ENCODE measurements at regions not wholly inside any gene's neighbourhood (a gene's known extent, or its start where the extent isn't known, plus 50 kb on each side); places are given as distances from the start of the nearest gene placed in this dataset.

- Histone ChIP-seq H2AFZ (ENCODE audit: low read depth, low read length) (no peak overlapping the region), H3K4me1 (ENCODE audit: control insufficient read depth, insufficient read depth, low read depth, low read length) (no peaks in the 10 kb centered on the region), H3K4me3 (ENCODE audit: insufficient read depth in 1 of 2, low read depth in 1 of 2, low read length in 2 of 2) (no peak overlapping the region), H3K36me3 (ENCODE audit: control insufficient read depth in 1 of 2, insufficient read depth in 2 of 2, low read depth in 1 of 2, low read length in 2 of 2) (no peaks in the 10 kb centered on the region), H3K79me1 (replicated peaks; ENCODE audit: low read length, poor library complexity, severe bottlenecking) (no peaks in the 10 kb centered on the region), H3K27me3 (ENCODE audit: control insufficient read depth in 1 of 2, insufficient read depth in 1 of 2, low read length in 2 of 2) (no peaks in the 10 kb centered on the region), H3K4ac (ENCODE audit: low read depth in 1 of 2, low read length in 2 of 2) (no peak overlapping the region), H3K9ac (ENCODE audit: low read length) (no peak overlapping the region), H3K27ac (ENCODE audit: low read length, poor library complexity, severe bottlenecking) (no peak overlapping the region), H3K23ac (ENCODE audit: low read length in 2 of 2) (no peak overlapping the region), H3K14ac (ENCODE audit: low read length in 2 of 2) (no peak overlapping the region), H2BK5ac (ENCODE audit: low read depth, low read length, poor library complexity, severe bottlenecking) (no peak overlapping the region), H3K18ac (ENCODE audit: low read depth in 1 of 2, low read length in 2 of 2) (no peak overlapping the region), H3K4me2 (ENCODE audit: low read length, poor library complexity, severe bottlenecking) (no peak overlapping the region), H3K9me3 (ENCODE audit: control insufficient read depth, low read length) (peaks cover 4% of the 10 kb centered on the region), H2AK5ac (ENCODE audit: low read length, severe bottlenecking) (no peak overlapping the region), H2BK120ac (ENCODE audit: low read depth, low read length) (no peak overlapping the region), H4K8ac (ENCODE audit: low read length) (no peak overlapping the region), H2BK15ac (ENCODE audit: low read depth, poor library complexity, severe bottlenecking) (no peak overlapping the region), H2BK12ac (ENCODE audit: low read length in 2 of 2) (no peak overlapping the region), H4K91ac (ENCODE audit: low read length) (no peak overlapping the region)
- no CpG with 5 or more reads among the region's 5 CpGs for WGBS
- no peak for DNase-seq
These were observed 428.7 kb downstream of the GABRG2 start for GRCh38 chr5:162496100-162496808.

DNA sequence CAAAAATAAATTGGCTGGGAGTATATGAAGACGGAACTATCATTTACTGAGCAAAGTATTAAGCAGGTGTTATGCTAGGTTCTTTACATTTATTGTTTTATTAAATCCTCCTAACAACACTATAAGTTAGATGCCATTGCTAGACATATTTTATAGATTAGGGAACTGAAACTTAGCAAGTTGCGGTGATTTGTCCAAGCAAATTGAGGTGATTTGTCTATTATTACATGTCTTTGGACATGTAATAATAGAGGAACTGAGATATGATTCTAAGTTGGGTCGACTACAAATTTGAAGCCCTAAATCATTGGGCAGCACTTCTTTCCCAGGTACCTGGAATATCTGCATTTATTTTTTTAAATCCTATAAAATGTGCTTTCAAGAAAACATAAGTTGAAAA lies 429.9 kb downstream of the GABRG2 start:
- H3K9me3 ChIP-seq (ENCODE audit: control insufficient read depth, low read length) = peaks cover 8% of the 10 kb centered on the region
- no peak overlapping the region for H4K8ac ChIP-seq (ENCODE audit: low read length)
- DNase-seq = no peak
- no peaks in the 10 kb centered on the region for H3K79me1 ChIP-seq (replicated peaks; ENCODE audit: low read length, poor library complexity, severe bottlenecking)
- H3K23ac ChIP-seq (ENCODE audit: low read length in 2 of 2) = no peak overlapping the region
- H3K4me2 ChIP-seq (ENCODE audit: low read length, poor library complexity, severe bottlenecking) = no peak overlapping the region
- H2BK5ac ChIP-seq (ENCODE audit: low read depth, low read length, poor library complexity, severe bottlenecking) = no peak overlapping the region
- no peaks in the 10 kb centered on the region for H3K36me3 ChIP-seq (ENCODE audit: control insufficient read depth in 1 of 2, insufficient read depth in 2 of 2, low read depth in 1 of 2, low read length in 2 of 2)
- H2AK5ac ChIP-seq (ENCODE audit: low read length, severe bottlenecking) = no peak overlapping the region
- no peak overlapping the region for H2AFZ ChIP-seq (ENCODE audit: low read depth, low read length)
- H2BK12ac ChIP-seq (ENCODE audit: low read length in 2 of 2) = no peak overlapping the region
- WGBS = 50% methylated on average over 2 of the region's 3 CpGs
- no peak overlapping the region for H3K4ac ChIP-seq (ENCODE audit: low read depth in 1 of 2, low read length in 2 of 2)
- H3K18ac ChIP-seq (ENCODE audit: low read depth in 1 of 2, low read length in 2 of 2) = no peak overlapping the region
- H3K14ac ChIP-seq (ENCODE audit: low read length in 2 of 2) = no peak overlapping the region
- H3K27ac ChIP-seq (ENCODE audit: low read length, poor library complexity, severe bottlenecking) = no peak overlapping the region
- no peak overlapping the region for H3K4me3 ChIP-seq (ENCODE audit: insufficient read depth in 1 of 2, low read depth in 1 of 2, low read length in 2 of 2)
- no peaks in the 10 kb centered on the region for H3K4me1 ChIP-seq (ENCODE audit: control insufficient read depth, insufficient read depth, low read depth, low read length)
- no peak overlapping the region for H2BK120ac ChIP-seq (ENCODE audit: low read depth, low read length)
- no peak overlapping the region for H2BK15ac ChIP-seq (ENCODE audit: low read depth, poor library complexity, severe bottlenecking)
- H3K27me3 ChIP-seq (ENCODE audit: control insufficient read depth in 1 of 2, insufficient read depth in 1 of 2, low read length in 2 of 2) = no peaks in the 10 kb centered on the region
- no peak overlapping the region for H4K91ac ChIP-seq (ENCODE audit: low read length)
- no peak overlapping the region for H3K9ac ChIP-seq (ENCODE audit: low read length)

GRCh38 chr5:162502780-162503179 lies 435.2 kb downstream of the GABRG2 start:
- no peak overlapping the region for H3K4me3 ChIP-seq (ENCODE audit: insufficient read depth in 1 of 2, low read depth in 1 of 2, low read length in 2 of 2)
- H3K18ac ChIP-seq (ENCODE audit: low read depth in 1 of 2, low read length in 2 of 2) = no peak overlapping the region
- no peak for DNase-seq
- no peaks in the 10 kb centered on the region for H3K36me3 ChIP-seq (ENCODE audit: control insufficient read depth in 1 of 2, insufficient read depth in 2 of 2, low read depth in 1 of 2, low read length in 2 of 2)
- no peaks in the 10 kb centered on the region for H3K27me3 ChIP-seq (ENCODE audit: control insufficient read depth in 1 of 2, insufficient read depth in 1 of 2, low read length in 2 of 2)
- no peaks in the 10 kb centered on the region for H3K79me1 ChIP-seq (replicated peaks; ENCODE audit: low read length, poor library complexity, severe bottlenecking)
- peaks cover 15% of the 10 kb centered on the region for H3K9me3 ChIP-seq (ENCODE audit: control insufficient read depth, low read length)
- H2BK15ac ChIP-seq (ENCODE audit: low read depth, poor library complexity, severe bottlenecking) = no peak overlapping the region
- H3K9ac ChIP-seq (ENCODE audit: low read length) = no peak overlapping the region
- no peak overlapping the region for H4K91ac ChIP-seq (ENCODE audit: low read length)
- WGBS = 86% methylated on average over 1 of the region's 3 CpGs
- H3K4me2 ChIP-seq (ENCODE audit: low read length, poor library complexity, severe bottlenecking) = no peak overlapping the region
- no peak overlapping the region for H2BK120ac ChIP-seq (ENCODE audit: low read depth, low read length)
- no peak overlapping the region for H3K23ac ChIP-seq (ENCODE audit: low read length in 2 of 2)
- no peak overlapping the region for H2AFZ ChIP-seq (ENCODE audit: low read depth, low read length)
- no peaks in the 10 kb centered on the region for H3K4me1 ChIP-seq (ENCODE audit: control insufficient read depth, insufficient read depth, low read depth, low read length)
- no peak overlapping the region for H3K14ac ChIP-seq (ENCODE audit: low read length in 2 of 2)
- no peak overlapping the region for H2BK5ac ChIP-seq (ENCODE audit: low read depth, low read length, poor library complexity, severe bottlenecking)
- H4K8ac ChIP-seq (ENCODE audit: low read length) = no peak overlapping the region
- no peak overlapping the region for H3K27ac ChIP-seq (ENCODE audit: low read length, poor library complexity, severe bottlenecking)
- H2AK5ac ChIP-seq (ENCODE audit: low read length, severe bottlenecking) = no peak overlapping the region
- H3K4ac ChIP-seq (ENCODE audit: low read depth in 1 of 2, low read length in 2 of 2) = no peak overlapping the region
- no peak overlapping the region for H2BK12ac ChIP-seq (ENCODE audit: low read length in 2 of 2)

DNA sequence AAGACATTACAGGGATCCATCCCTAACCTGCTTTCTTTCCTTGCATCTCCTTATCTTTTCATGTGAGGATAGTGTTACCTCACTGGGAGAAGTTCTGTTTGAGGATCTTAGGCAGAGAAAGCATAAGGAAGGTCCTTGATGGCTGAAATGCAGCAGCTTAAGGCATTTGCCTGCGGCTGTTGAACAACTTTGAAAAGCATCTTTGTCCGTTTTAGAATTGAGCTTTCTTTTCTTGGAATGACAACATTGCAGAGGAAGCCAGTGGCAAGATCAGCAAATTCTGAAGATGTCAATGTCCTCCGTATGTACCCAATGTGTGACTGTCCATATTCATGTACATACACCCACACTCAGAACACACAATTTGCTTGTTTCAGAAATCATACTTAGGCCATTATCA lies 436.2 kb downstream of the GABRG2 start:
- no peak overlapping the region for H4K8ac ChIP-seq (ENCODE audit: low read length)
- H3K79me1 ChIP-seq (replicated peaks; ENCODE audit: low read length, poor library complexity, severe bottlenecking) = no peaks in the 10 kb centered on the region
- H2BK15ac ChIP-seq (ENCODE audit: low read depth, poor library complexity, severe bottlenecking) = no peak overlapping the region
- no peak overlapping the region for H3K23ac ChIP-seq (ENCODE audit: low read length in 2 of 2)
- peaks cover 15% of the 10 kb centered on the region for H3K9me3 ChIP-seq (ENCODE audit: control insufficient read depth, low read length)
- DNase-seq = no peak
- H3K4me3 ChIP-seq (ENCODE audit: insufficient read depth in 1 of 2, low read depth in 1 of 2, low read length in 2 of 2) = no peak overlapping the region
- H3K9ac ChIP-seq (ENCODE audit: low read length) = no peak overlapping the region
- H3K18ac ChIP-seq (ENCODE audit: low read depth in 1 of 2, low read length in 2 of 2) = no peak overlapping the region
- H3K4ac ChIP-seq (ENCODE audit: low read depth in 1 of 2, low read length in 2 of 2) = no peak overlapping the region
- H3K4me1 ChIP-seq (ENCODE audit: control insufficient read depth, insufficient read depth, low read depth, low read length) = no peaks in the 10 kb centered on the region
- H2AK5ac ChIP-seq (ENCODE audit: low read length, severe bottlenecking) = no peak overlapping the region
- no peak overlapping the region for H3K27ac ChIP-seq (ENCODE audit: low read length, poor library complexity, severe bottlenecking)
- no peak overlapping the region for H4K91ac ChIP-seq (ENCODE audit: low read length)
- H2BK12ac ChIP-seq (ENCODE audit: low read length in 2 of 2) = no peak overlapping the region
- H2AFZ ChIP-seq (ENCODE audit: low read depth, low read length) = no peak overlapping the region
- H3K4me2 ChIP-seq (ENCODE audit: low read length, poor library complexity, severe bottlenecking) = no peak overlapping the region
- no peaks in the 10 kb centered on the region for H3K36me3 ChIP-seq (ENCODE audit: control insufficient read depth in 1 of 2, insufficient read depth in 2 of 2, low read depth in 1 of 2, low read length in 2 of 2)
- no peak overlapping the region for H2BK120ac ChIP-seq (ENCODE audit: low read depth, low read length)
- 94% methylated on average over 3 of the region's 3 CpGs for WGBS
- no peak overlapping the region for H2BK5ac ChIP-seq (ENCODE audit: low read depth, low read length, poor library complexity, severe bottlenecking)
- no peak overlapping the region for H3K14ac ChIP-seq (ENCODE audit: low read length in 2 of 2)
- H3K27me3 ChIP-seq (ENCODE audit: control insufficient read depth in 1 of 2, insufficient read depth in 1 of 2, low read length in 2 of 2) = no peaks in the 10 kb centered on the region
